ENCODE measurements at regions not wholly inside any gene's neighbourhood (a gene's known extent, or its start where the extent isn't known, plus 50 kb on each side); places are given as distances from the start of the nearest gene placed in this dataset.

GRCh38 chr3:24972491-24972890 lies 455.6 kb upstream of the RARB start:
- no peak overlapping the region for H3K23ac ChIP-seq (ENCODE audit: insufficient read length)
- POLR2A ChIA-PET (ENCODE audit: partially characterized antibody) = no interaction called here
- no peak for TF ChIP-seq RXRA (IDR thresholded peaks at IDR 0.05; ENCODE audit: insufficient read depth, low read depth, low read length)
- TF ChIP-seq ATF2 (IDR thresholded peaks at IDR 0.05; ENCODE audit: low read length) = no peak
- no peak for TF ChIP-seq USF2 (IDR thresholded peaks at IDR 0.05; ENCODE audit: low read length)
- no peak for TF ChIP-seq RAD21 (IDR thresholded peaks at IDR 0.05 in 1 of 2, conservative IDR thresholded peaks at IDR 0.05 in 1 of 2; ENCODE audit: low read depth in 2 of 2, low read length in 2 of 2)
- TF ChIP-seq CTBP2 (IDR thresholded peaks at IDR 0.05; ENCODE audit: borderline replicate concordance, insufficient read depth, insufficient read length, low read length) = no peak
- no peak for TF ChIP-seq ATF3 (IDR thresholded peaks at IDR 0.05; ENCODE audit: insufficient read depth, low read depth, low read length)
- no peak for TF ChIP-seq SRF (IDR thresholded peaks at IDR 0.05; ENCODE audit: low read depth, low read length)
- no peak for TF ChIP-seq TAF7 (optimal IDR thresholded peaks at IDR 0.05; ENCODE audit: borderline replicate concordance, low read depth, low read length)
- H2BK120ac ChIP-seq (replicated peaks; ENCODE audit: low read depth, low read length) = no peak overlapping the region
- H3K79me1 ChIP-seq (ENCODE audit: low read depth, low read length) = no peaks in the 10 kb centered on the region
- no peak overlapping the region for H3K4me3 ChIP-seq (ENCODE audit: extremely low read depth in 1 of 4, insufficient read depth in 2 of 4, low read depth in 3 of 4, low read length in 4 of 4)
- H2BK12ac ChIP-seq (ENCODE audit: low read depth, low read length) = no peak overlapping the region
- H2BK5ac ChIP-seq (ENCODE audit: low read depth, low read length) = no peak overlapping the region
- H3K4me2 ChIP-seq (ENCODE audit: insufficient read depth in 1 of 2, low read depth in 2 of 2, low read length in 2 of 2) = no peak overlapping the region
- H3K27me3 ChIP-seq (replicated peaks in 1 of 4; ENCODE audit: control insufficient read depth in 3 of 4, extremely low read depth in 1 of 4, insufficient read depth in 3 of 4, low read length in 3 of 4) = no peaks in the 10 kb centered on the region
- H3K4ac ChIP-seq (replicated peaks; ENCODE audit: insufficient read length, low read depth, low read length) = no peak overlapping the region
- H2AK5ac ChIP-seq (ENCODE audit: low read depth, low read length) = no peak overlapping the region
- H3K14ac ChIP-seq (ENCODE audit: insufficient read length) = no peak overlapping the region
- no peak overlapping the region for H4K91ac ChIP-seq (replicated peaks; ENCODE audit: insufficient read length, low read length)
- no peak overlapping the region for H3K56ac ChIP-seq (replicated peaks; ENCODE audit: insufficient read length, low read depth, low read length)
- 94% methylated on average over 1 of the region's 1 CpG; no CpG with 5 or more reads in 1 of the 2 experiments for WGBS, 2 experiments (ENCODE audit: extremely low coverage in 1 of 2, insufficient coverage in 1 of 2, insufficient read length in 1 of 2, insufficient replicate concordance in 2 of 2, low coverage in 1 of 2, low lambda C conversion rate in 2 of 2, missing lambda C conversion rate in 1 of 2)
- no peaks in the 10 kb centered on the region for H3K4me1 ChIP-seq (replicated peaks in 1 of 4; ENCODE audit: control insufficient read depth in 3 of 4, insufficient read depth in 4 of 4, low read length in 3 of 4)
- H2BK20ac ChIP-seq (ENCODE audit: low read length) = no peak overlapping the region
- no peaks in the 10 kb centered on the region for H4K20me1 ChIP-seq (replicated peaks in 1 of 2; ENCODE audit: control insufficient read depth in 1 of 2, insufficient read depth in 2 of 2, low read length in 2 of 2)
- H3K27ac ChIP-seq (ENCODE audit: low read depth, low read length) = no peak overlapping the region
- CTCF ChIA-PET (ENCODE audit: partially characterized antibody) = interaction anchor here (0.7 to 2.0 kb wide), 4 partner anchors 9 to 621 kb away, joined by 3 to 7 read pairs (median 5); no protein-coding TSS in a partner anchor
- H3K9me3 ChIP-seq (ENCODE audit: insufficient read depth in 2 of 2, low read depth in 1 of 2, low read length in 1 of 2) = no peaks in the 10 kb centered on the region
- no peak for DNase-seq (ENCODE audit: low read depth in 1 of 2, low spot score in 2 of 2)
- H3K79me2 ChIP-seq (ENCODE audit: control insufficient read depth in 1 of 2, insufficient read depth in 2 of 2, low read length in 2 of 2) = no peaks in the 10 kb centered on the region
- no peaks in the 10 kb centered on the region for H3K23me2 ChIP-seq (ENCODE audit: low read depth, low read length)
- H2BK15ac ChIP-seq (ENCODE audit: low read length) = no peak overlapping the region
- no peaks in the 10 kb centered on the region for H3K36me3 ChIP-seq (ENCODE audit: control insufficient read depth in 2 of 4, insufficient read depth in 4 of 4, low read length in 3 of 4)
- no peak overlapping the region for H4K8ac ChIP-seq (ENCODE audit: extremely low read depth, insufficient read depth, low read length)
- no peak overlapping the region for H2AFZ ChIP-seq (ENCODE audit: low read length)
- no peak overlapping the region for H3K9ac ChIP-seq (replicated peaks in 1 of 4; ENCODE audit: extremely low read depth in 1 of 4, low read depth in 3 of 4, low read length in 3 of 4)
- H3K18ac ChIP-seq (ENCODE audit: extremely low read depth, low read length) = no peak overlapping the region
- no peak for FAIRE-seq
- H4K5ac ChIP-seq (ENCODE audit: insufficient read length, low read depth, low read length) = no peak overlapping the region

All from H1 (cell line).